ENCODE measurements at regions not wholly inside any gene's neighbourhood (a gene's known extent, or its start where the extent isn't known, plus 50 kb on each side); places are given as distances from the start of the nearest gene placed in this dataset.

DNA sequence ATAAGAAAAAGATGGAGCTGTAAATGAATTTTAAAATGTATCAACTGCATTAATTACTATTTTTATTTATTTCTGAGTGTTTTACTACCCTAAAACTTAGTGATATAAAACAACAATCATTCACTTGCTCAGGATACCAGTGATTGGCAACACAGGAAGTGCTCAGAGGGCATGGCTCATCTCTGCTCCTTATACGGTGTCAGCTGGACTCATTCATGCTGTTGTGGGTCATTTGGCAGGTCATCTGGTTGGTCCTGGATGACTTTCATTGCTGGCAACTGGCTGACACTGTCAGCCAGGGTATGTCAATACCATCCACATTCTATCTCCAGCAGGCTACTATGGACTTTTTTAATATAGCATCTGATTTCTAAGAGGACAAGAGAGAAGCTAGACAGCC lies 689.6 kb upstream of the NECTIN3 start:
- ChIA-PET POLR2A (no interaction called here), RAD21 (ENCODE audit: unreplicated experiment) (no interaction called here), CTCF (no interaction called here), SMC1A (ENCODE audit: uncharacterized antibody, unreplicated experiment) (no interaction called here)
- H3K27me3 ChIP-seq (replicated peaks in 1 of 2; ENCODE audit: control insufficient read depth in 2 of 2, insufficient read depth in 2 of 2, low read length in 1 of 2), result no peaks in the 10 kb centered on the region
- intact Hi-C loops (cut with micrococcal nuclease; ENCODE audit: unreplicated experiment), result no loop called here
- H3K36me3 ChIP-seq (ENCODE audit: control insufficient read depth in 2 of 2, insufficient read depth in 2 of 2, low read length in 1 of 2), result no peaks in the 10 kb centered on the region
- H3K9me3 ChIP-seq (replicated peaks; ENCODE audit: control insufficient read depth, insufficient read depth, low read length), result no peaks in the 10 kb centered on the region
- ATAC-seq, result no peak
- no peak for FAIRE-seq
- no peak for DNase-seq (ENCODE audit: low read depth, low spot score)
- H3K79me2 ChIP-seq (ENCODE audit: control insufficient read depth, insufficient read depth, low read length), result no peaks in the 10 kb centered on the region
- WGBS (ENCODE audit: insufficient coverage, insufficient replicate concordance, low lambda C conversion rate, missing lambda C conversion rate), result 0% methylated on average over 1 of the region's 1 CpG
- BruUV-seq (replicated peaks), result no TSS peak
- no peak overlapping the region for H3K9ac ChIP-seq (ENCODE audit: control insufficient read depth, insufficient read depth, low read length)
- no peaks in the 10 kb centered on the region for H4K20me1 ChIP-seq (ENCODE audit: control insufficient read depth, insufficient read depth)
- H3K4me2 ChIP-seq (ENCODE audit: control insufficient read depth, insufficient read depth), result no peak overlapping the region
- H3K4me3 ChIP-seq, result no peak overlapping the region
- H3K27ac ChIP-seq (ENCODE audit: control insufficient read depth, insufficient read depth), result no peak overlapping the region
- H2AFZ ChIP-seq (ENCODE audit: control insufficient read depth, low read depth, low read length), result no peak overlapping the region
- no peak for TF ChIP-seq SP1 (IDR thresholded peaks at IDR 0.05; ENCODE audit: low read depth, low read length)
- no peak for TF ChIP-seq ZZZ3 (IDR thresholded peaks at IDR 0.05; ENCODE audit: control insufficient read depth, insufficient read length, low read depth)
- no peak for TF ChIP-seq GABPA (IDR thresholded peaks at IDR 0.05; ENCODE audit: low read depth)
- no peak for TF ChIP-seq HCFC1 (IDR thresholded peaks at IDR 0.05; ENCODE audit: low read length)
- no peak for TF ChIP-seq ZNF274 (IDR thresholded peaks at IDR 0.05; ENCODE audit: insufficient read depth, insufficient read length)
- TF ChIP-seq NFYB (IDR thresholded peaks at IDR 0.05; ENCODE audit: insufficient read depth, low read depth, low read length), result no peak
- TF ChIP-seq RCOR1 (conservative IDR thresholded peaks at IDR 0.05; ENCODE audit: low read depth, low read length), result no peak
- TF ChIP-seq ZNF24 (IDR thresholded peaks at IDR 0.05), result no peak
- no peak for TF ChIP-seq SREBF2 (IDR thresholded peaks at IDR 0.05; ENCODE audit: low read length)
- in situ Hi-C loops (cut with MboI), result no loop called here
- H3K4me1 ChIP-seq (ENCODE audit: control insufficient read depth, insufficient read depth, low read length), result no peaks in the 10 kb centered on the region

GRCh38 chr3:110383356-110383755 lies 688.3 kb upstream of the NECTIN3 start:
- H3K4me2 ChIP-seq (ENCODE audit: control insufficient read depth, insufficient read depth), result no peak overlapping the region
- H3K27ac ChIP-seq (ENCODE audit: control insufficient read depth, insufficient read depth), result no peak overlapping the region
- no peak overlapping the region for H3K4me3 ChIP-seq
- intact Hi-C loops (cut with micrococcal nuclease; ENCODE audit: unreplicated experiment), result no loop called here
- RAD21 ChIA-PET (ENCODE audit: unreplicated experiment), result no interaction called here
- no peak overlapping the region for H3K9ac ChIP-seq (ENCODE audit: control insufficient read depth, insufficient read depth, low read length)
- ATAC-seq (no peak), FAIRE-seq (no peak), DNase-seq (ENCODE audit: low read depth, low spot score) (no peak)
- H3K9me3 ChIP-seq (replicated peaks; ENCODE audit: control insufficient read depth, insufficient read depth, low read length), result no peaks in the 10 kb centered on the region
- no peak overlapping the region for H2AFZ ChIP-seq (ENCODE audit: control insufficient read depth, low read depth, low read length)
- H3K36me3 ChIP-seq (ENCODE audit: control insufficient read depth in 2 of 2, insufficient read depth in 2 of 2, low read length in 1 of 2), result no peaks in the 10 kb centered on the region
- no peaks in the 10 kb centered on the region for H4K20me1 ChIP-seq (ENCODE audit: control insufficient read depth, insufficient read depth)
- BruUV-seq (replicated peaks), result no TSS peak
- CTCF ChIA-PET, result no interaction called here
- H3K27me3 ChIP-seq (replicated peaks in 1 of 2; ENCODE audit: control insufficient read depth in 2 of 2, insufficient read depth in 2 of 2, low read length in 1 of 2), result no peaks in the 10 kb centered on the region
- in situ Hi-C loops (cut with MboI), result no loop called here
- SMC1A ChIA-PET (ENCODE audit: uncharacterized antibody, unreplicated experiment), result no interaction called here
- POLR2A ChIA-PET, result no interaction called here
- H3K4me1 ChIP-seq (ENCODE audit: control insufficient read depth, insufficient read depth, low read length), result no peaks in the 10 kb centered on the region
- no peaks in the 10 kb centered on the region for H3K79me2 ChIP-seq (ENCODE audit: control insufficient read depth, insufficient read depth, low read length)
- TF ChIP-seq HDAC2 (IDR thresholded peaks at IDR 0.05) (no peak), RELA (IDR thresholded peaks at IDR 0.05; ENCODE audit: borderline replicate concordance, partially characterized antibody) (no peak), MTA2 (IDR thresholded peaks at IDR 0.05; ENCODE audit: low read depth) (no peak), ZBTB33 (IDR thresholded peaks at IDR 0.05) (no peak), ZBTB40 (IDR thresholded peaks at IDR 0.05; ENCODE audit: borderline replicate concordance) (no peak), EP300 (IDR thresholded peaks at IDR 0.05; ENCODE audit: borderline replicate concordance in 1 of 2, control insufficient read depth in 1 of 2, low read depth in 2 of 2, low read length in 2 of 2) (no peak), SIX5 (IDR thresholded peaks at IDR 0.05; ENCODE audit: low read depth, low read length, severe bottlenecking) (no peak)

Data from GM12878 (cell line).